ENCODE measurements at regions not wholly inside any gene's neighbourhood (a gene's known extent, or its start where the extent isn't known, plus 50 kb on each side); places are given as distances from the start of the nearest gene placed in this dataset.

DNA sequence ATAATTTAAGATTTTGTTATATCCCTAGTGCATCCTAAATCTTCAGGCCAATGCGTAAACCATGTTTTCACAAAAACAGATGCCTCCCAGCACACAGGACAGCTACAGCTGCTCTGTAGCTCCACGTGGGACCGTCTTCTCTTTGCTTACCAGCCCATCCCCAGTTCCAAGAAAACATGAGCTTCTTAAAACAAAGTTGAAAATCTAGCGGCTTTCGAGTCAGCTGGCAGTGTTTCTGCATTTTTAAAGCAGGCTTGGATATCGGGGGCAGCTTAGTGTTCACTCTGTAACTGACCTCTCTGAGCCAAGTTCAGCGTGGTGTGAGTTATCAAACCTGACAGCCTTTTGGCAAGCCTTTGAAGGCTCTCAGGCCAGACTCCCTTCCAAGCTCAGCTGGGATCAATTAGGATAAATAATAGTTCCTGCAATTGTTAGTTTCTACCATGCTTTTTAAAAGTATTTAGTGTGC is 881.5 kb downstream of the LTN1 start:
- no peaks in the 10 kb centered on the region for H3K4me1 Mint-ChIP-seq
- TF ChIP-seq, protein P1, sequence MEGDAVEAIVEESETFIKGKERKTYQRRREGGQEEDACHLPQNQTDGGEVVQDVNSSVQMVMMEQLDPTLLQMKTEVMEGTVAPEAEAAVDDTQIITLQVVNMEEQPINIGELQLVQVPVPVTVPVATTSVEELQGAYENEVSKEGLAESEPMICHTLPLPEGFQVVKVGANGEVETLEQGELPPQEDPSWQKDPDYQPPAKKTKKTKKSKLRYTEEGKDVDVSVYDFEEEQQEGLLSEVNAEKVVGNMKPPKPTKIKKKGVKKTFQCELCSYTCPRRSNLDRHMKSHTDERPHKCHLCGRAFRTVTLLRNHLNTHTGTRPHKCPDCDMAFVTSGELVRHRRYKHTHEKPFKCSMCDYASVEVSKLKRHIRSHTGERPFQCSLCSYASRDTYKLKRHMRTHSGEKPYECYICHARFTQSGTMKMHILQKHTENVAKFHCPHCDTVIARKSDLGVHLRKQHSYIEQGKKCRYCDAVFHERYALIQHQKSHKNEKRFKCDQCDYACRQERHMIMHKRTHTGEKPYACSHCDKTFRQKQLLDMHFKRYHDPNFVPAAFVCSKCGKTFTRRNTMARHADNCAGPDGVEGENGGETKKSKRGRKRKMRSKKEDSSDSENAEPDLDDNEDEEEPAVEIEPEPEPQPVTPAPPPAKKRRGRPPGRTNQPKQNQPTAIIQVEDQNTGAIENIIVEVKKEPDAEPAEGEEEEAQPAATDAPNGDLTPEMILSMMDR (IDR thresholded peaks at IDR 0.05), result no peak
- no peak overlapping the region for H3K27ac Mint-ChIP-seq
- intact Hi-C loops (cut with micrococcal nuclease), result no loop called here
- POLR2A ChIA-PET, result no interaction called here
- CTCF ChIA-PET, result no interaction called here
- ATAC-seq (ENCODE audit: low read depth), result no peak
- no peaks in the 10 kb centered on the region for H3K9me3 Mint-ChIP-seq
- no peak overlapping the region for H3K4me3 Mint-ChIP-seq
- no peak for DNase-seq
- H3K36me3 Mint-ChIP-seq (ENCODE audit: low read depth), result no peaks in the 10 kb centered on the region
- no peaks in the 10 kb centered on the region for H3K27me3 Mint-ChIP-seq

DNA sequence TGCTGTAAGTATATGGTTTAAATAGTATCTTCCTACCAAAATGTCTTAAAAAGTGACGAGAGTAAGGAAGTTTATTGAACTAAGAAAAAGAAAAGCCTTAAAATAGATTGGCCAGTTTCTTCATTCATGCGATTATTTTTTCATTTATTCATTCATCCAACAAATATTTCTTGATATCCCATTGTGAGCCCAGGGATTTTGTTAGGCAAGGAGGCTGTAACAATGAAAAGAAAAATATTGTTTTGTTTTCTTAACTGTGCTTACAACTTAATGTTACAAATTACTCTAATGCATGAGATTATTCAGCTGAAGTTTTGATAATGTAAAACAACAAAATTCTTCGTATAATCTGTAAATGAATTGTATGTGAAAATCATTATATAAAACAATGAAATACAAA is 882.0 kb downstream of the LTN1 start:
- Mint-ChIP-seq H3K9me3 (no peaks in the 10 kb centered on the region), H3K36me3 (ENCODE audit: low read depth) (no peaks in the 10 kb centered on the region), H3K27ac (no peak overlapping the region), H3K4me3 (no peak overlapping the region), H3K27me3 (no peaks in the 10 kb centered on the region), H3K4me1 (no peaks in the 10 kb centered on the region)
- ChIA-PET POLR2A (no interaction called here), CTCF (no interaction called here)
- ATAC-seq (ENCODE audit: low read depth), result no peak
- intact Hi-C loops (cut with micrococcal nuclease), result no loop called here
- TF ChIP-seq, protein P1 (IDR thresholded peaks at IDR 0.05), result no peak
- DNase-seq, result no peak

DNA sequence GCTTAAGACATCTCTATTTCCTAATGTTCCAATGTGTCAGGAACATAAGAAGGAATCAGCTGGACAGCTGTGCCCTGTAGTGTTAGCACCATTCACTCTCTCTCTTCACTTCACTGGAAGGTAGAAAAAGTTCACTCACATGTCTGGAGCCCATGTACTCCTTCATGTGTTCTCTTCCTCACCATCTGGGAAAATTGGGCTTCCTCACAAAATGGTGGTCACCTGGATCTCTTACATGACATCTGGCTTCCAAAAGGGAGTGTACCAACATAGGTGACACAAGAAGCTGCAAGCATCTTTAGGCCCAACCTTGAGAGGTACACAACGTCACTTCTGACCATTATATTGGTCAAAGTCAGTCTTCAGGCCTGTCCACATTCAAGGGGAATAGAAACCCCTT is 882.6 kb downstream of the LTN1 start:
- intact Hi-C loops (cut with micrococcal nuclease), result no loop called here
- H3K36me3 Mint-ChIP-seq (ENCODE audit: low read depth), result no peaks in the 10 kb centered on the region
- H3K9me3 Mint-ChIP-seq, result no peaks in the 10 kb centered on the region
- no peak overlapping the region for H3K4me3 Mint-ChIP-seq
- ATAC-seq (ENCODE audit: low read depth) (no peak), DNase-seq (no peak)
- no peaks in the 10 kb centered on the region for H3K4me1 Mint-ChIP-seq
- H3K27me3 Mint-ChIP-seq, result no peaks in the 10 kb centered on the region
- TF ChIP-seq, protein P1 (IDR thresholded peaks at IDR 0.05), result no peak
- no peak overlapping the region for H3K27ac Mint-ChIP-seq
- CTCF ChIA-PET, result no interaction called here
- POLR2A ChIA-PET, result no interaction called here

DNA sequence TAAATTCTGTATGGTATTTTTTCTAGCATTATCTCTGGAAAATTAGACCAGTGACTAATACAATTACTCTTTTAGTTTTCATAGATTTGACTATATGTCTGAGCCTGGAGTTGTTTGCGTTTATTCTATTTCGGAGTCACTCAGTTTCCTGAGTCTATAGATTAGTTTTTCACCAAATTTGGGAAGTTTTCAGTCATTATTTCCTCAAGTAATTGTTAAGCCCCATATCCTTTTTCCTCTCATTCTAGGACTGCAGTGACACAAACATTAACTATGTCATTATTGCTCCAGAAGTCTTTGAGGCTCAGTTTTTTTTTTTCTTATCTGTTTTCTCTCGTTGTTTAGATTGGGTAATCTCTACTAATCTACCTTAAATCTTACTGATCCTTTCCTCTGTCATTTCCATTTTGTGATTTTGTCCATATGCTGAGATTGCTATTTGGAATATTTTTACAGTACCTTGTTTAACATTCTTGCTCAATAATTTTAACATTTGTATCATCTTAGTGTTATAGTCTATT is 886.2 kb downstream of the LTN1 start:
- ATAC-seq (ENCODE audit: low read depth), result no peak
- TF ChIP-seq, protein P1 (IDR thresholded peaks at IDR 0.05), result no peak
- Mint-ChIP-seq H3K27ac (no peak overlapping the region), H3K9me3 (no peaks in the 10 kb centered on the region), H3K4me3 (no peak overlapping the region), H3K27me3 (no peaks in the 10 kb centered on the region), H3K4me1 (no peaks in the 10 kb centered on the region), H3K36me3 (ENCODE audit: low read depth) (no peaks in the 10 kb centered on the region)
- DNase-seq, result no peak
- intact Hi-C loops (cut with micrococcal nuclease), result no loop called here
- CTCF ChIA-PET, result no interaction called here
- POLR2A ChIA-PET, result no interaction called here

DNA sequence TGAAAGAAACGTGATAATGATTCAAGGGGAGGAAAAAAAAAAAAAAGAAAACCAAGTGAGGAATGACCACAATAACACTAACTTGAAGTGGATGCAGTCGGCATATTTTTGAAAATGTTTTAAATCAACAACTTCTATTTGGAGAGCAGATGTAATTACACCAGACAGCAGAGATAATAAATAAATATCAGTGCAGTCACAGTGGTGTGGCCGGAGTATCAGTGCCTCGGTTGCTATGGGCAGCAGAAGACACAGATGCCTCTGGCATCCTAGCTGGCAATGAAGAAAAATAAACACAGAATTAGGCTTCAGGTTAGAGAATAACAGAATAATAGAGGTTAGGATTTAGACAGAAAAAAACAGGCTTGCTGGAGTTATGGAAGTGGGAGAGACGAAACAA is 888.3 kb downstream of the LTN1 start:
- H3K9me3 Mint-ChIP-seq, result no peaks in the 10 kb centered on the region
- no peak overlapping the region for H3K4me3 Mint-ChIP-seq
- TF ChIP-seq, protein P1 (IDR thresholded peaks at IDR 0.05), result no peak
- ChIA-PET POLR2A (no interaction called here), CTCF (no interaction called here)
- no peaks in the 10 kb centered on the region for H3K27me3 Mint-ChIP-seq
- H3K27ac Mint-ChIP-seq, result no peak overlapping the region
- H3K36me3 Mint-ChIP-seq (ENCODE audit: low read depth), result no peaks in the 10 kb centered on the region
- intact Hi-C loops (cut with micrococcal nuclease), result no loop called here
- ATAC-seq (ENCODE audit: low read depth) (no peak), DNase-seq (no peak)
- H3K4me1 Mint-ChIP-seq, result no peaks in the 10 kb centered on the region

All from activated B cell treated with CpG ODN at 0.5 μM for 24 hours (primary cell).